ENCODE measurements at regions not wholly inside any gene's neighbourhood (a gene's known extent, or its start where the extent isn't known, plus 50 kb on each side); places are given as distances from the start of the nearest gene placed in this dataset.

GRCh38 chr22:48138855-48139254 lies 1376.4 kb downstream of the TBC1D22A start:
- TF ChIP-seq EZH2 (IDR thresholded peaks at IDR 0.05; ENCODE audit: insufficient read depth, poor library complexity, severe bottlenecking), result no peak
- no peak for TF ChIP-seq EZH2phosphoT487 (IDR thresholded peaks at IDR 0.05; ENCODE audit: insufficient read depth, low read depth)
